BJ (cell line): ENCODE measurements at regions not wholly inside any gene's neighbourhood (a gene's known extent, or its start where the extent isn't known, plus 50 kb on each side); places are given as distances from the start of the nearest gene placed in this dataset.

Source experiments
- CTCF ChIA-PET: fragments of 350-600 bp; formaldehyde crosslinking; extraction: SDS; loops from one replicate; lab custom pipeline; 2021; ENCODE audit warnings: antibody characterized with exemption, inconsistent platforms; lab: Yijun Ruan, JAX
- POLR2A ChIA-PET: fragments of 300-600 bp; sonication (Branson Sonifier 250); formaldehyde crosslinking; extraction: SDS; loops from one replicate; lab custom pipeline; 2021; ENCODE audit warnings: antibody characterized with exemption; lab: Charles Lee
- DNase-seq: peaks from one replicate; pipeline ENCODE4 v3.0.0-alpha.2; 2011; ENCODE audit warnings: low read depth
- H3K27me3 ChIP-seq: 2 replicates; pipeline ENCODE4 v1.6.0; 2011; ENCODE audit warnings: low read length; ENCODE audit not compliant: control insufficient read depth, insufficient read depth
- H3K36me3 ChIP-seq: 2 replicates; pipeline ENCODE4 v1.5.1; 2011; ENCODE audit warnings: low read length; ENCODE audit not compliant: control insufficient read depth, insufficient read depth
- H3K4me3 ChIP-seq: 2 replicates; pipeline ENCODE4 v1.5.1; 2011; ENCODE audit warnings: low read depth, mild to moderate bottlenecking, control low read depth, low read length
- TF ChIP-seq, protein P1 (sequence below): IDR thresholded peaks from 2 replicates; pipeline ENCODE4 v1.5.1; 2011; ENCODE audit warnings: low read depth, mild to moderate bottlenecking, control low read depth, inconsistent platforms, low read length, moderate library complexity; ENCODE audit not compliant: insufficient read depth

DNA sequence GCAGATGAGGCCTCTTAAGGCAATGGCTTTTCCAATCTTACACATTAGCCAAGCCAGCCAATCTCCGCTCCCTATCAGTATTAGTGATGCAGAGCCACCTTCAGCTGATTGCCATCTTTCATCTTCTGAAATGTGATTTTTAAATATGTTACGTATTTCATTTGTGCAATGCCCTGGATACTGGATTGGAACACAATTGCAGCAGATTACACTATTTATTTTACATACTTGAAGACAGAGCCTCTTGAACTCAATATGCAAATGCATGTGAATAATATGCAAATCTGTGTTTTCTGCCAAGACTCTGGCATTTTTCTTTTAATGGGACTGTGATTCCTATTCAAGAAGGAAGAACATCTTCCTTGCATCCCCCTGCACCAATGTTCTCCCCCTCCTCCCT, 90.5 kb downstream of the GRIN2B start:
- no peak for DNase-seq
- Histone ChIP-seq H3K27me3 (no peaks in the 10 kb centered on the region), H3K36me3 (no peaks in the 10 kb centered on the region), H3K4me3 (no peak overlapping the region)
- CTCF ChIA-PET: no interaction called here
- TF ChIP-seq, protein P1, sequence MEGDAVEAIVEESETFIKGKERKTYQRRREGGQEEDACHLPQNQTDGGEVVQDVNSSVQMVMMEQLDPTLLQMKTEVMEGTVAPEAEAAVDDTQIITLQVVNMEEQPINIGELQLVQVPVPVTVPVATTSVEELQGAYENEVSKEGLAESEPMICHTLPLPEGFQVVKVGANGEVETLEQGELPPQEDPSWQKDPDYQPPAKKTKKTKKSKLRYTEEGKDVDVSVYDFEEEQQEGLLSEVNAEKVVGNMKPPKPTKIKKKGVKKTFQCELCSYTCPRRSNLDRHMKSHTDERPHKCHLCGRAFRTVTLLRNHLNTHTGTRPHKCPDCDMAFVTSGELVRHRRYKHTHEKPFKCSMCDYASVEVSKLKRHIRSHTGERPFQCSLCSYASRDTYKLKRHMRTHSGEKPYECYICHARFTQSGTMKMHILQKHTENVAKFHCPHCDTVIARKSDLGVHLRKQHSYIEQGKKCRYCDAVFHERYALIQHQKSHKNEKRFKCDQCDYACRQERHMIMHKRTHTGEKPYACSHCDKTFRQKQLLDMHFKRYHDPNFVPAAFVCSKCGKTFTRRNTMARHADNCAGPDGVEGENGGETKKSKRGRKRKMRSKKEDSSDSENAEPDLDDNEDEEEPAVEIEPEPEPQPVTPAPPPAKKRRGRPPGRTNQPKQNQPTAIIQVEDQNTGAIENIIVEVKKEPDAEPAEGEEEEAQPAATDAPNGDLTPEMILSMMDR: no peak
- POLR2A ChIA-PET: no interaction called here

DNA sequence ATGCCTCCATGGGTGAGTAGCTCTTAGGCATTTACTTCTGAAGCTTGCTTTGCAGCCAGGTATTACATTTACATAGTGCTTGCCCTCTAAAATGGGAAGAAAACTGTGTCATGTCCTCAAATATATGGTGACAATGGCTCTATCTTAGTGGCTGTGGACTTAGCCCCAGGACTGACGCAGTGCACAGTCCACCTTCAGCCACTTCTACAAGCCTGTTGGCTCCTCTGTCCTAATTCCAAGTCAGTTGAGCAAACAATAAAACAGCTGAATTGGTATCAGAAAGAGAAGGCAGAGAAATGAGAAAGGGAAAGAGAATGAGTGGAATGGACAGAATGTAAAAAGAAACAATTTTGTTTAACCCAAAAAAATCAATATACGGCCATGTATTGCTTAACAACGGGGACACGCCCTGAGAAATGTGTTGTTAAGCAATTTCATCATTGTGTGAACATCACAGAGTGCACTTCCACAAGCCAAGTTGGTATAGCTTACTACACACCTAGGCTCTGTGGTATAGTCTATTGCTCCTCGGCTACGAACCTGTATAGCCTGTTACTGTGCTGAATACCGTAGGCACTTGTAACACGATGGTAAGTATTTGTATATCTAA, 93.5 kb downstream of the GRIN2B start:
- ChIA-PET POLR2A (no interaction called here), CTCF (interaction anchor here (0.8 to 1.4 kb wide), 2 partner anchors 26 to 148 kb away, joined by 3 read pairs; no protein-coding TSS in a partner anchor)
- TF ChIP-seq, protein P1: no peak
- no peak for DNase-seq
- H3K27me3 ChIP-seq: no peaks in the 10 kb centered on the region
- no peak overlapping the region for H3K4me3 ChIP-seq
- H3K36me3 ChIP-seq: no peaks in the 10 kb centered on the region

DNA sequence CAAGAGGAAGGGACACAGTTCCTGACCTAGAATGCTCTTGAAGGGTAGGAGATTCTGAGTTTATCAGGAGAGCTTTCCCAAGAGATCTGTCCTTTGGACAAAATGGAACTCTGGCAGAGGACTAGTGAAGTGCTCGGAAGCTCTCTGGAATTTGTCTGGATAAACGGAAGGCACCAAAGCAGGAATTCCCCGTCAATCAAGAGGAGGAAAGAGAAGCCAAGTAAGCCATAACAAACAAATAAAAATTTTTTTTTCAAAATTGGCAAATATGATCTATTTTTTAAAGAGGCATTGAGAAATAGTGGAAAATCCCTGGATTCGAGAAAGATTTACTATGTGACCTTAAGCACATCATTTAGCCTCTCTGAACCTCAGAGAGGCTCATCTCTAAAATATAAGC, 99.2 kb downstream of the GRIN2B start:
- Histone ChIP-seq H3K36me3 (no peaks in the 10 kb centered on the region), H3K27me3 (no peaks in the 10 kb centered on the region), H3K4me3 (no peak overlapping the region)
- ChIA-PET CTCF (interaction anchor here (3.5 kb wide), 1 partner anchor 18 kb away, joined by 12 read pairs; no protein-coding TSS in a partner anchor), POLR2A (no interaction called here)
- DNase-seq: no peak
- TF ChIP-seq, protein P1: no peak

DNA sequence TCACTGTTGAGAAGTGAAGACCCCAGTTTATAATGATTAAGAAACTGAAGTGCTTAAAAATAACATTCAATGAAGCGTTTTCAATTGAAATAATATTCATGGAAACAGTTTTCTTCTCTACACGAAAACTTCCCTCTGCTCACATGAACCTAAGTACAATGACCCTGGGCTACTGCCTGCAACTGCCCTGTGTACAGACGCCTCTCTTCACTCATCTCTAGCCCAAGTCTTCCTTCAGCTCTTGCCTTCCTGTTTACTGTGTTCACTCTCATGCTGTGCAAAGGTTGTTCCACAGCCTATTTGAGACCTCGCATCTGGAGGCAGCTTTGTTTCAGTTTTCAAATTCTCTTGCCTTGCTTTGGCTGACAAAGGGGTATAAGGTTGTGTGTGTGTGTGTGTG, 100.8 kb downstream of the GRIN2B start:
- no peaks in the 10 kb centered on the region for H3K27me3 ChIP-seq
- no peak for DNase-seq
- CTCF ChIA-PET: interaction anchor here (3.5 kb wide), 1 partner anchor 16 kb away, joined by 12 read pairs; no protein-coding TSS in a partner anchor

DNA sequence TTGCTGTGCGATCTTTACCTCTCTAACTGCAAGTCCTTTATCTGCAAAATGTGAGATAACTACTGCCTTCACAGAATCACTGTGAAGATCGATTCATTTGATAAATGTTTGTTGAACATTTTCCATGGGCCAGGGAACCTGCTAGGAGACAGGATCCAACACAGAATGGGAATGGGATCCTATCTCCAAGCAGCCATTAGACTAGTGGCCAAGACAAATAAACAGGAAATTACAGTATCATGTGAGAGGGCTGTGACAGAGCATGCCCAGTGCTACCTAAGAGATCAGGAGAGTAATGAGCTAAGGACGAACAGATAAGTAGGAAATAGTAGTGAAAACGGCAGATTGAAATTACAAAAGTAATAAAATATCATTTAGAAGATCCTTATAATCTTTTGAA, 105.7 kb downstream of the GRIN2B start:
- TF ChIP-seq, protein P1: no peak
- ChIA-PET CTCF (no interaction called here), POLR2A (no interaction called here)
- no peak for DNase-seq
- Histone ChIP-seq H3K4me3 (no peak overlapping the region), H3K27me3 (no peaks in the 10 kb centered on the region), H3K36me3 (no peaks in the 10 kb centered on the region)

More for the DNA sequence above, 100.8 kb downstream of the GRIN2B start:
- Histone ChIP-seq H3K36me3 (no peaks in the 10 kb centered on the region), H3K4me3 (no peak overlapping the region)
- POLR2A ChIA-PET: no interaction called here
- TF ChIP-seq, protein P1: no peak
